ENCODE measurements at regions not wholly inside any gene's neighbourhood (a gene's known extent, or its start where the extent isn't known, plus 50 kb on each side); places are given as distances from the start of the nearest gene placed in this dataset.

DNA sequence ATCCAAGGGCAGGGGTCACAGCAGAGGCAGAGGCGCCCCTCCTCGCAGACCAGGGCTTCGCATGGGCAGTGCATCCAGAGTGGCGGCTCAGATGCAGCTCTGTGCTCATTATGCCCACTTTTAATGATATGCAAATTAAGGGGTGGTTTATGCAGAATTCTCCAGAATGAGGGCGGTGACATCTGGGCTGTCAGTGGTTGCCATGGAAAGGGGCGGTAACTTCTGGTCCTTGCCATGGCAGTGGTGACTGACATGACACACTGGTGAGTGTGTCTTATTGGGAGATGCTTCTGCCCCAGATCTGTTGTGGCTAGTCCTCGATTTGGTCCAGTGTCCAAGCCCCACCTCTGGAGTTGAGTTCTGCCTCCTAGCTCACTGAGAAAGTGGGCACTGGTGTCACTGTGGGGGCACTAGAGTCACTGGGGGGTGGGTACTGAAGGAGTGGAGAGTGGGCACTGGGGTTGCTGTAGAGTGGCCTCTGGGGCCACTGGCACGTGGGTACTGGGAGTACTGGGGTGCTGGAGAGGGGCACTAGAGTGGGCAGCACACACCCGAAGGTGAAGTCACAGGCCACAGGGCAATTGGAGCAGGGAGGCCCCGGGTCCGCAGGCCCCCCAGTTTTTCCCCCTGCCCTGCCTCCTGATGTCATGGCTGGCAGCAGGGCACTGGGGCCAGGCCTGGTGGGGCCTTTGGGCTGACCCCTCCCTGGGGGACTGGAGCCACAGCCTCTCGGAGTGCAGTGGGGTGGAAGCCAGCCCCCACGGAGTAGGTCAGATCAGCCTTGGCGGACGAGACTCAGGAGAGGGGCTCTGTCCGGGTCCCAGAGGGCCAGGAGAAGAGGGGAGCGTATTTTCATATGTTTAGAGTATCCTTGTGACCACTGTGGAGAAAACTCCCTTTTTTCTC, 98.6 kb upstream of the NKX1-1 start:
- 90% methylated on average over 17 of the region's 17 CpGs for WGBS
- peaks cover 0 to 21% of the 10 kb centered on the region in 2 donors for H3K27me3 ChIP-seq (ENCODE audit: control insufficient read depth in 2 of 2, insufficient read depth in 1 of 2, low read length in 1 of 2)
- H3K9me3 ChIP-seq (ENCODE audit: control insufficient read depth in 2 of 2, insufficient read depth in 1 of 2, low read length in 1 of 2), result no peaks in the 10 kb centered on the region
- DNase-seq (ENCODE audit: low read depth in 6 of 9, low spot score in 9 of 9), result no peak
- no peak overlapping the region for H3K27ac ChIP-seq (ENCODE audit: low read depth in 1 of 2, low read length in 1 of 2)
- no peaks in the 10 kb centered on the region for H3K36me3 ChIP-seq (ENCODE audit: control insufficient read depth in 2 of 2, insufficient read depth in 2 of 2, low read length in 1 of 2)
- H3K4me1 ChIP-seq (ENCODE audit: control insufficient read depth in 2 of 2, insufficient read depth in 2 of 2, low read length in 2 of 2), result no peaks in the 10 kb centered on the region
- H3K4me3 ChIP-seq (ENCODE audit: low read length in 2 of 2), result no peak overlapping the region

DNA sequence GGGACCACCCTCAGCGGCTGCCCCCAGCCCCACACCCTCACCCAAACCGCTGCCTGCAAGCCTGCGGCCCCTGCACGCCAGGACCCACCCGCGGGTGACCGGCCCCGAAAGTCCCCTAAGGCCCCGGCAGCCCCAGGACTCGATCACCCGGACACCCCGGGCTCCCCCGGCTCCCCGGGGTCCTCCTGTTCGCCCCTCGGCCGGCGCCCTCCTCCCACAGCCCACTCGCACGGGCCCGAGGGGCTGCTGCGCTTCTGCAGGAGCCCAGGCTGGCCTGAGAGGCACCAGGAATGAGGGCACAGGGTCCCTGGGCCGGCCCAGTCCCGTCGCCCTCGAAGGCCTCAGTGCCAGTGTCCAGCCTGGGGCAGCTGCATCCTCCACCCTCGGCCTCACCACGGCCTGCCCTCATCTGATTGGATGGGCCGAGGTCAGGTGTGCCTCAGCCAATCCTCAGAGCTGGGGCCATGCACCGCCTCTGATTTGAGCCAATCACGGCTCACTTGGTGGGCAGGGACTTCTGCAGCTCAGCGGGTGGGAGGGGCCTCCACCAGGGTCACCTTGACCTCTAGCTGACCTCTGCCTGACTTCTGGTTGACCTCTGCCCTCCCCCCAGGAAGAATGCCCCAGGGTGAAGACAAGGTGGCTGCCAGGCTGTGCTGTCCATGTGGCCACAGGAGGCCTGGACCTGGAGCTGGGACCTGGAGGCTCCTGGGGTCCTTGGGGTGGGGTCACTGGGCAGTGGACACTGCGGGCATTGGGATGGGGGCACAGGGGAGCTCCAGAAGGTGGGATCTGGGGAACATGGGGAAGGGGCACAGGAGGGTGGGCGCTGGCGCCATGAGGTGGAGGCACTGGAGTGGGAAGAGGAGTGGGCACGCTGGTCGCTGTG, 97.6 kb upstream of the NKX1-1 start:
- no peak for DNase-seq (ENCODE audit: low read depth in 6 of 9, low spot score in 9 of 9)
- Histone ChIP-seq H3K27me3 (ENCODE audit: control insufficient read depth in 2 of 2, insufficient read depth in 1 of 2, low read length in 1 of 2) (peaks cover 0 to 13% of the 10 kb centered on the region in 2 donors), H3K36me3 (ENCODE audit: control insufficient read depth in 2 of 2, insufficient read depth in 2 of 2, low read length in 1 of 2) (no peaks in the 10 kb centered on the region), H3K9me3 (ENCODE audit: control insufficient read depth in 2 of 2, insufficient read depth in 1 of 2, low read length in 1 of 2) (no peaks in the 10 kb centered on the region), H3K4me3 (ENCODE audit: low read length in 2 of 2) (no peak overlapping the region), H3K4me1 (ENCODE audit: control insufficient read depth in 2 of 2, insufficient read depth in 2 of 2, low read length in 2 of 2) (no peaks in the 10 kb centered on the region), H3K27ac (ENCODE audit: low read depth in 1 of 2, low read length in 1 of 2) (no peak overlapping the region)
- WGBS, result 94% methylated on average over 37 of the region's 37 CpGs

DNA sequence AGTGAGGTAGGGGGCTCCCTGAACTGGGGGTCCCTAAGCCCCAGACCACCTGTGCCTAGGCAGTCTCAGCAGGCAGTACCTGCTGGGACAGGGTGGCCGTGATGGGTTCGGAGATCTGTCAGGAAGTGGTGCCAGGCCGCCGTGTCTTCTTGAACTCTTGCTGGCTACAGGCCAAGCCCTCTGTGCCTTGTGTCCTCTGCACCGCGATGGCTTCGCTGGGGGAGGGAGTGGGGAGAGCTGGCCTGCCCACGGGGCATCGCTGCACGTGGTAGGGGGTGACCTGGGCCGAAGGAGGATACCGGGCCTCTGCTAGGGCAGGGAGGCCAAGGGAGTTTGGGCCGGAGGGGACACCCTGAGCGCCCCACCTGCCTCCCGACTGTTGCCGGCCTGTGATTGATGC, 96.7 kb upstream of the NKX1-1 start:
- H3K9me3 ChIP-seq (ENCODE audit: control insufficient read depth in 2 of 2, insufficient read depth in 1 of 2, low read length in 1 of 2), result no peaks in the 10 kb centered on the region
- WGBS, result 80% methylated on average over 16 of the region's 16 CpGs
- no peak overlapping the region for H3K4me3 ChIP-seq (ENCODE audit: low read length in 2 of 2)
- H3K27me3 ChIP-seq (ENCODE audit: control insufficient read depth in 2 of 2, insufficient read depth in 1 of 2, low read length in 1 of 2), result peaks cover 0 to 7% of the 10 kb centered on the region in 2 donors
- no peak for DNase-seq (ENCODE audit: low read depth in 6 of 9, low spot score in 9 of 9)
- H3K4me1 ChIP-seq (ENCODE audit: control insufficient read depth in 2 of 2, insufficient read depth in 2 of 2, low read length in 2 of 2), result no peaks in the 10 kb centered on the region
- H3K27ac ChIP-seq (ENCODE audit: low read depth in 1 of 2, low read length in 1 of 2), result no peak overlapping the region
- H3K36me3 ChIP-seq (ENCODE audit: control insufficient read depth in 2 of 2, insufficient read depth in 2 of 2, low read length in 1 of 2), result no peaks in the 10 kb centered on the region

DNA sequence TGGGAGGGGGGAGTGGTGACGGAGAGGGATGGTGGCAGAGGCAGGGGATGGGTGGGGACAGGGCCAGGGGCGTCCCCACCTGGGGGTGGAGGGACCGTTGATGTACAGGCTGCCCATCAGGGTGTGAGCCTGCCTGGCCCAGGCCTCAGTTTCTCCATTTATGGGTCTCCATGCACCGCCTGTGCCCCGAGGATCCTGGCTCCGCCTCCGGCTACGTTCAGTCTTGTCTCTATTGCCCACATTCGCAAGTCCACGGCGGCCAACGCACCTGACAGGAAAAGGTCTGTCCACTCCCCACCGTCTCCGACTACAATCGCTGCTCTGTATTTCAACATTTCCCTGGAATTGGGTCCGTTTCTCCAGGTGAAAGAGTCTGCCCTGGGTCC, 96.3 kb upstream of the NKX1-1 start:
- Histone ChIP-seq H3K4me3 (ENCODE audit: low read length in 2 of 2) (no peak overlapping the region), H3K27me3 (ENCODE audit: control insufficient read depth in 2 of 2, insufficient read depth in 1 of 2, low read length in 1 of 2) (peaks cover 0 to 7% of the 10 kb centered on the region in 2 donors), H3K4me1 (ENCODE audit: control insufficient read depth in 2 of 2, insufficient read depth in 2 of 2, low read length in 2 of 2) (no peaks in the 10 kb centered on the region), H3K36me3 (ENCODE audit: control insufficient read depth in 2 of 2, insufficient read depth in 2 of 2, low read length in 1 of 2) (no peaks in the 10 kb centered on the region), H3K27ac (ENCODE audit: low read depth in 1 of 2, low read length in 1 of 2) (no peak overlapping the region), H3K9me3 (ENCODE audit: control insufficient read depth in 2 of 2, insufficient read depth in 1 of 2, low read length in 1 of 2) (no peaks in the 10 kb centered on the region)
- WGBS, result 89% methylated on average over 16 of the region's 16 CpGs
- no peak for DNase-seq (ENCODE audit: low read depth in 6 of 9, low spot score in 9 of 9)

DNA sequence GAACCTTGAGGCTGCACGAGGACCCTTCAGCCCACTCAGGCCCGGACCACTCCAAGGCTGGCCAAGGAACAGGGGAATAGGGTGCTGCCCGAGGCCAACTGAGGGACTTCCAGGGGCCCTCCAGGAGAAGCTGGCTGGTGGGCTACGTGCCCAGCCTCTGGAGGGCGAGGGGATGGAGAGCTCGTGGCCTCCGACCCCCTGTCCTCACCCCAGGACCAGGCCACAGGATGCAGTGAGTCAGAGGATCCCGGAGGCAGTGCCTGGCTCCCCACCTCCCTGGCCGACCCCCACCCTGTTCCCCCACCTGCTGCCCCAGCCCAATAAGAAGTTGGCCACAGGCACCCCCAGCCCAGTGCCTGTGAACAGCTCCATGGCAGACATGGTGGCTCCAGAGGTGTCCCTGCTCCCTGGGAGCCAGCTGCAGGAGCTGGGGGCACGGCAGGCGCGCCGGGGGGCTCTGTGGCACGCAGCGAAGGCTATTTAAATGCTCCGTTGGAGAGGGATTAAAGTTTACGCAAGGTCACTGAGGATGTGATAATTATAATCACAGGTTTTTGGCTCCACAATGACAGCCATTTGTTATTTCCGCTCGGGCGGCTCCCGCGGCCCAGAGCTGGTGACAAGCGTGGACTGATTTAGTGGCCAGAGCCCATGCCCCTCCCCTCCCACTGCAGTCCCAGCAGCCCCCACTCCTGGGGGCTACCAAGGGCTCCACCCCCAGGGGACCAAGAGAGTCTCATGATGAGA, 95.7 kb upstream of the NKX1-1 start:
- H3K4me3 ChIP-seq (ENCODE audit: low read length in 2 of 2), result no peak overlapping the region
- peaks cover 0 to 5% of the 10 kb centered on the region in 2 donors for H3K27me3 ChIP-seq (ENCODE audit: control insufficient read depth in 2 of 2, insufficient read depth in 1 of 2, low read length in 1 of 2)
- no peaks in the 10 kb centered on the region for H3K9me3 ChIP-seq (ENCODE audit: control insufficient read depth in 2 of 2, insufficient read depth in 1 of 2, low read length in 1 of 2)
- WGBS, result 82% methylated on average over 23 of the region's 23 CpGs
- DNase-seq (ENCODE audit: low read depth in 6 of 9, low spot score in 9 of 9), result no peak
- no peaks in the 10 kb centered on the region for H3K36me3 ChIP-seq (ENCODE audit: control insufficient read depth in 2 of 2, insufficient read depth in 2 of 2, low read length in 1 of 2)
- H3K4me1 ChIP-seq (ENCODE audit: control insufficient read depth in 2 of 2, insufficient read depth in 2 of 2, low read length in 2 of 2), result no peaks in the 10 kb centered on the region
- H3K27ac ChIP-seq (ENCODE audit: low read depth in 1 of 2, low read length in 1 of 2), result no peak overlapping the region

DNA sequence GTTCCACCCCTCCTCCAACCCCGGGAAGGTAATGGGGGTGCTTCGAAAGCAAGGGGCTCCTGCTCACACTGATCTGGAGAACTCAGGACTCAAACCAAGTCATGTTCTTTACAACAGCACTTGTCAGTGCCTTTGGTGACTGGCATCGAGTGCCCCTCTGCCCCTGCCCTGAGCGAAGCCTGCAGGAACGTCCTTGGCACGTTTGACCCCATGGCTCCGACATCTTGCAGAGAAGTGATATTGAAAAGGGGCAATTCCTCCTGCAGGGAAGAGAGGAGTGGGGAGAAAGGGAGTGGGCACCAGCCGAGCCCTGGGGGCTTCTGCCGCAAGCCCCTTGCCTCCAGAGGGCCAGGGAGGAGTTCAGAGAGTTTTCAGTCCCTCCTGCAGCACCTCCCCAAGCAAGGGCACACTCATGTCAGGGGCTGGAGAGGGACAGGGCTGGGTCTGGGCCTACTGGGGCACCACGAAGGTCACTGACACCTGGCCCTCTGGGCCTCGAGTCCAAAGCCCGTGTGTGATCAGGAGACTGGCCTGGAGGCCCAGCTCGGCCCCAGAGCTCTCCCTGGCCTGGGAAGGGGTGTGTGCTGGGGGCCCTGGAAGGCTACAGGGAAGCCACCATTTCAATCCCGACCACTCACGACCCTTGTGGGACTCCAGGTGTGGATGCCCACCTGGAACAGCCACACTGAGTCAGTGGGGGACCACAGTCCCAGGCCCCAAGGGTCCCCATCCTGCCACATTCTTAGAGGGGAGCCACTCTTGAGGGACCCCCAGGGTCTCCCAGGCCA, 94.9 kb upstream of the NKX1-1 start:
- Histone ChIP-seq H3K27me3 (ENCODE audit: control insufficient read depth in 2 of 2, insufficient read depth in 1 of 2, low read length in 1 of 2) (peaks cover 0 to 5% of the 10 kb centered on the region in 2 donors), H3K4me1 (ENCODE audit: control insufficient read depth in 2 of 2, insufficient read depth in 2 of 2, low read length in 2 of 2) (no peaks in the 10 kb centered on the region), H3K36me3 (ENCODE audit: control insufficient read depth in 2 of 2, insufficient read depth in 2 of 2, low read length in 1 of 2) (no peaks in the 10 kb centered on the region), H3K27ac (ENCODE audit: low read depth in 1 of 2, low read length in 1 of 2) (no peak overlapping the region), H3K9me3 (ENCODE audit: control insufficient read depth in 2 of 2, insufficient read depth in 1 of 2, low read length in 1 of 2) (no peaks in the 10 kb centered on the region), H3K4me3 (ENCODE audit: low read length in 2 of 2) (no peak overlapping the region)
- WGBS, result 87% methylated on average over 15 of the region's 15 CpGs
- no peak for DNase-seq (ENCODE audit: low read depth in 6 of 9, low spot score in 9 of 9)

DNA sequence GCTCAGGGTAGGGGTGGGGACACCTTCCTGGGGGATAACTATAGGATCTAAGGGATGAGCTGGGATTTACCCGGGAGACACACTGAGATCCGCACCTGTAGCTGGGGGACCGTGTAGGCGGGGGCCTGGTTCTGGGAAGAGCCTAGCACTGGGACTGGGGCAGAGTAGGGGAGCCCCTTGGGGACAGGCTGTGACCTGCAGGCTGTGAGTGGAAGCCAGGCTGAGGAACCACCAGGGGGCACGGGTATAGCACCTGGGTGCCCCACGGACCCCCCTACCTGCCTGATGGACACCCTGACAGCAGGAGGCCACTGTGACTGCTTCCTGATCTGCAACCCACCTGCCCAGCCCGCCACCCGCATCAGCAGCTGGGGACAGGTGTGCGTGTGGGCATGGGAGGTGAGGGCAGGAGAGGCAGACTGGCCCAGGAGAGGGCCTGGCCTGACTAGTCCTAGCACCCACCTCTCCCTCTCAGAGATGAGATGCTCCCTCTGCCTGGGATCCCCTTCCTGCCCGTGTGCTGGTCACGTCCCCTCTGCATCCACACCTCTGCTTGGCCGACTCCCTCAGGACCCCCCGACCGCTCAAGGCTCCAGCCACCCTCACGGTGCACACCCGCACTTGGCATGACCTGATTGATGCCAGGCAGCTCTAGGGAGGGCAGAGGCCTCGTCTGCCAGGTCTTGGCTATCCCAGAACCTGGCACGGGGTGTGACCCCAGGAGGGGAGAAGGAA, 94.2 kb upstream of the NKX1-1 start:
- Histone ChIP-seq H3K4me3 (ENCODE audit: low read length in 2 of 2) (no peak overlapping the region), H3K36me3 (ENCODE audit: control insufficient read depth in 2 of 2, insufficient read depth in 2 of 2, low read length in 1 of 2) (no peaks in the 10 kb centered on the region), H3K27ac (ENCODE audit: low read depth in 1 of 2, low read length in 1 of 2) (no peak overlapping the region), H3K27me3 (ENCODE audit: control insufficient read depth in 2 of 2, insufficient read depth in 1 of 2, low read length in 1 of 2) (no peaks in the 10 kb centered on the region), H3K4me1 (ENCODE audit: control insufficient read depth in 2 of 2, insufficient read depth in 2 of 2, low read length in 2 of 2) (no peaks in the 10 kb centered on the region), H3K9me3 (ENCODE audit: control insufficient read depth in 2 of 2, insufficient read depth in 1 of 2, low read length in 1 of 2) (no peaks in the 10 kb centered on the region)
- WGBS, result 91% methylated on average over 18 of the region's 18 CpGs
- DNase-seq (ENCODE audit: low read depth in 6 of 9, low spot score in 9 of 9), result no peak

DNA sequence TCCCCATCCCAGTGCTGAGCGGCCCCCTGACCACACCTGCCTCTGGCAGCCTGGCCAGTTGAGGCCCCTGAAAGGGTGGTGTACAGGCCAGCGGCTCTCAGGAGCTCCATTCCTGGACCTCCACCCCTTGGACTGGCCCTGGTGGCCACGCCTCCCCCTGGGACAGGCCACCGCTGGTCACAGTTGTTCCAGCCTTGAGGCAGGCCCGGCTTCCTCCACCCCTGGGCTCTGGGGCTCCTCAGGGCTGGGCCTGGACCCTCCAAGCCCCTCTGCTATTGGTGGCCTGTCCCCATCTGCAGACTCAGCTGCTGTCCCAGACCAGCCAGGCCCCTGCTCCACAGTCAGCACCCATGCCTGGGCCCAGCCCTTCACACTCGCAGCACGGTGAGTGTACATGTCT, 93.2 kb upstream of the NKX1-1 start:
- no peak overlapping the region for H3K4me3 ChIP-seq (ENCODE audit: low read length in 2 of 2)
- H3K27me3 ChIP-seq (ENCODE audit: control insufficient read depth in 2 of 2, insufficient read depth in 1 of 2, low read length in 1 of 2), result no peaks in the 10 kb centered on the region
- no peaks in the 10 kb centered on the region for H3K4me1 ChIP-seq (ENCODE audit: control insufficient read depth in 2 of 2, insufficient read depth in 2 of 2, low read length in 2 of 2)
- no peaks in the 10 kb centered on the region for H3K36me3 ChIP-seq (ENCODE audit: control insufficient read depth in 2 of 2, insufficient read depth in 2 of 2, low read length in 1 of 2)
- H3K9me3 ChIP-seq (ENCODE audit: control insufficient read depth in 2 of 2, insufficient read depth in 1 of 2, low read length in 1 of 2), result no peaks in the 10 kb centered on the region
- 83% methylated on average over 7 of the region's 7 CpGs for WGBS
- no peak overlapping the region for H3K27ac ChIP-seq (ENCODE audit: low read depth in 1 of 2, low read length in 1 of 2)
- DNase-seq (ENCODE audit: low read depth in 6 of 9, low spot score in 9 of 9), result no peak
